ENCODE measurements at regions not wholly inside any gene's neighbourhood (a gene's known extent, or its start where the extent isn't known, plus 50 kb on each side); places are given as distances from the start of the nearest gene placed in this dataset.

DNA sequence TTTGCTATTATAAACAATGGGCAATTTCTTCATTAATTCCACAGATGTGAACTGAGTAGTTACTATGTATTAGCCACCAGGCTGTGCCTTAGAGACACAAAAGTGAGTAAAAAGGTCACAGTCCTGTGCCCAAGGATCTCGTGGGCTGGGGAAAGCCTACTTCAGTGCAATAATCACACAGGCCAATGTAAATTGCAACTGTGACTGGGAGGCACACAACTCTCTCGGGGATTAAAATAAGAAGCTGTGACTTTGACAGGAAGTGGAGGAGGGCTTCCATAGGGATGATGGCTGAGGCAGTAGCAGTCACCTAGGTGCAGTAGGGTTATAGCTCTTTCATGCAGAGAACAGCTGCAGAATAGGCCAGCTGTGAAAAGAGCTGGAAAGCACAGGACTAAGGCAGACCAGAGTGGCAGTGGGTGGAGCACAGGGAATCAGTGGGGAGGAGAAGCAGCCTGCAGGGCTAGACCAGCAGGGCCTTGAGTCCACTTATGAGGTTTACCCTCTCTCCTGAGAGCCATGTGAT lies 121.9 kb downstream of the MAB21L3 start:
- DNase-seq (ENCODE audit: low read depth): no peak
- peaks cover 8% of the 10 kb centered on the region for H3K27me3 ChIP-seq (replicated peaks; ENCODE audit: control insufficient read depth, insufficient read depth, low read length)
- H3K36me3 ChIP-seq (ENCODE audit: control insufficient read depth, insufficient read depth, low read length, severe bottlenecking): no peaks in the 10 kb centered on the region
- peaks cover 16% of the 10 kb centered on the region for H3K4me1 ChIP-seq (ENCODE audit: control insufficient read depth, insufficient read depth, low read length)
- H3K9me3 ChIP-seq (ENCODE audit: control insufficient read depth, low read length): no peaks in the 10 kb centered on the region
- no peak overlapping the region for H3K9ac ChIP-seq (ENCODE audit: low read length)
- no peak overlapping the region for H3K4me3 ChIP-seq (ENCODE audit: low read length)

- Histone ChIP-seq H3K9me3 (ENCODE audit: control insufficient read depth, low read length) (no peaks in the 10 kb centered on the region), H3K4me1 (ENCODE audit: control insufficient read depth, insufficient read depth, low read length) (peaks cover 16% of the 10 kb centered on the region), H3K9ac (ENCODE audit: low read length) (no peak overlapping the region), H3K4me3 (ENCODE audit: low read length) (no peak overlapping the region), H3K36me3 (ENCODE audit: control insufficient read depth, insufficient read depth, low read length, severe bottlenecking) (no peaks in the 10 kb centered on the region), H3K27me3 (replicated peaks; ENCODE audit: control insufficient read depth, insufficient read depth, low read length) (peaks cover 8% of the 10 kb centered on the region)
- DNase-seq (ENCODE audit: low read depth): no peak
Observed at GRCh38 chr1:116234429-116234828, 123.2 kb downstream of the MAB21L3 start.

GRCh38 chr1:116239916-116240315 lies 128.7 kb downstream of the MAB21L3 start:
- H3K4me1 ChIP-seq (ENCODE audit: control insufficient read depth, insufficient read depth, low read length): no peaks in the 10 kb centered on the region
- H3K36me3 ChIP-seq (ENCODE audit: control insufficient read depth, insufficient read depth, low read length, severe bottlenecking): no peaks in the 10 kb centered on the region
- no peaks in the 10 kb centered on the region for H3K9me3 ChIP-seq (ENCODE audit: control insufficient read depth, low read length)
- no peak for DNase-seq (ENCODE audit: low read depth)
- no peaks in the 10 kb centered on the region for H3K27me3 ChIP-seq (replicated peaks; ENCODE audit: control insufficient read depth, insufficient read depth, low read length)
- H3K9ac ChIP-seq (ENCODE audit: low read length): no peak overlapping the region
- H3K4me3 ChIP-seq (ENCODE audit: low read length): no peak overlapping the region

GRCh38 chr1:116242741-116243140 lies 130.3 kb upstream of the ATP1A1 start:
- DNase-seq (ENCODE audit: low read depth): no peak
- no peaks in the 10 kb centered on the region for H3K9me3 ChIP-seq (ENCODE audit: control insufficient read depth, low read length)
- H3K36me3 ChIP-seq (ENCODE audit: control insufficient read depth, insufficient read depth, low read length, severe bottlenecking): no peaks in the 10 kb centered on the region
- no peak overlapping the region for H3K9ac ChIP-seq (ENCODE audit: low read length)
- no peaks in the 10 kb centered on the region for H3K4me1 ChIP-seq (ENCODE audit: control insufficient read depth, insufficient read depth, low read length)
- peaks cover 6% of the 10 kb centered on the region for H3K27me3 ChIP-seq (replicated peaks; ENCODE audit: control insufficient read depth, insufficient read depth, low read length)
- no peak overlapping the region for H3K4me3 ChIP-seq (ENCODE audit: low read length)

- no peak for DNase-seq (ENCODE audit: low read depth)
Observed at GRCh38 chr1:116243333-116244054, 129.6 kb upstream of the ATP1A1 start.

DNA sequence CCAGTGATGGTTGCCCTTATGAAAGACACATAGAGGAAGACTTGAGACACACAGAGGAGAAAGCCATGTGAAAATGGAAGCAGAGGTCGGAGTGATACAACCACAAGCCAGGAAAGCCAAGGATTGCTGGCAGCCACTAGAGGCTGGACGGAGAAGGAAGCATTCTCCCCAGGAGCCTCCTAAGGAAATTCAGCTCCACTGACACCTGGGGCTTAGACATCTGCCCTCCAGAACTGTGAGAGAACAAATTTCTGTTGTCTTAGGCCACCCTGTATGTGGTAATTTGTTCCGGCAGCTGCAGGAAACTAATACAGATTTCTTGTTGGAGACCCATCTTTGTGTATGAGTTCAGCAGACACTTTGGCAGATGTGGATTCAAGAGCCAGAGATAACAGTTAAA lies 126.9 kb upstream of the ATP1A1 start:
- Histone ChIP-seq H3K9ac (ENCODE audit: low read length) (no peak overlapping the region), H3K36me3 (ENCODE audit: control insufficient read depth, insufficient read depth, low read length, severe bottlenecking) (no peaks in the 10 kb centered on the region), H3K4me3 (ENCODE audit: low read length) (no peak overlapping the region), H3K4me1 (ENCODE audit: control insufficient read depth, insufficient read depth, low read length) (no peaks in the 10 kb centered on the region), H3K9me3 (ENCODE audit: control insufficient read depth, low read length) (no peaks in the 10 kb centered on the region), H3K27me3 (replicated peaks; ENCODE audit: control insufficient read depth, insufficient read depth, low read length) (peaks cover 6% of the 10 kb centered on the region)
- DNase-seq (ENCODE audit: low read depth): no peak

More at GRCh38 chr1:116243333-116244054, 129.6 kb upstream of the ATP1A1 start:
- Histone ChIP-seq H3K9me3 (ENCODE audit: control insufficient read depth, low read length) (no peaks in the 10 kb centered on the region), H3K9ac (ENCODE audit: low read length) (no peak overlapping the region), H3K36me3 (ENCODE audit: control insufficient read depth, insufficient read depth, low read length, severe bottlenecking) (no peaks in the 10 kb centered on the region), H3K27me3 (replicated peaks; ENCODE audit: control insufficient read depth, insufficient read depth, low read length) (peaks cover 6% of the 10 kb centered on the region), H3K4me3 (ENCODE audit: low read length) (no peak overlapping the region), H3K4me1 (ENCODE audit: control insufficient read depth, insufficient read depth, low read length) (no peaks in the 10 kb centered on the region)

GRCh38 chr1:116252271-116252670 lies 120.8 kb upstream of the ATP1A1 start:
- no peak overlapping the region for H3K4me3 ChIP-seq (ENCODE audit: low read length)
- peaks cover 2% of the 10 kb centered on the region for H3K27me3 ChIP-seq (replicated peaks; ENCODE audit: control insufficient read depth, insufficient read depth, low read length)
- DNase-seq (ENCODE audit: low read depth): no peak
- no peaks in the 10 kb centered on the region for H3K9me3 ChIP-seq (ENCODE audit: control insufficient read depth, low read length)
- H3K4me1 ChIP-seq (ENCODE audit: control insufficient read depth, insufficient read depth, low read length): no peaks in the 10 kb centered on the region
- no peaks in the 10 kb centered on the region for H3K36me3 ChIP-seq (ENCODE audit: control insufficient read depth, insufficient read depth, low read length, severe bottlenecking)
- no peak overlapping the region for H3K9ac ChIP-seq (ENCODE audit: low read length)

DNA sequence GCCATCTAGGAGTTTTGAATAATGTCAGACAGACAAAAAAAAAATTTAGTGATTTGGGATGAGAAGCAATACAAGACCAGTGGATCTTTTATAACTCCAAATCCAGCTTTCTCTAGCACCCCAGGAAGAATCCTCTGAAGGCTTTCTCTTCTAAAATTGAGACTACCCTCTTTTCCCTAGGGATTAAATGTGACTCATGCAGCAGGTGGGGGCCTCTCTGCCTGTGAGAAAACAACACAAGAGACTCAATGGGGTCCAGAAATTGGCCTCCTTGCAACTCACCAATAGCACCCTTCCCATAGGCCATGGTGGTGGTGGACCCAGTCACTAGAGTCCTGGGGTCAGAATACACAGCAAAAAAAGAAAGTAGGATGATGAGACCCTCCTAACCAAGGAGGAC lies 120.3 kb upstream of the ATP1A1 start:
- H3K27me3 ChIP-seq (replicated peaks; ENCODE audit: control insufficient read depth, insufficient read depth, low read length): no peaks in the 10 kb centered on the region
- no peaks in the 10 kb centered on the region for H3K4me1 ChIP-seq (ENCODE audit: control insufficient read depth, insufficient read depth, low read length)
- no peaks in the 10 kb centered on the region for H3K36me3 ChIP-seq (ENCODE audit: control insufficient read depth, insufficient read depth, low read length, severe bottlenecking)
- H3K4me3 ChIP-seq (ENCODE audit: low read length): no peak overlapping the region
- H3K9ac ChIP-seq (ENCODE audit: low read length): no peak overlapping the region
- DNase-seq (ENCODE audit: low read depth): no peak
- no peaks in the 10 kb centered on the region for H3K9me3 ChIP-seq (ENCODE audit: control insufficient read depth, low read length)

GRCh38 chr1:116253566-116254382 lies 119.3 kb upstream of the ATP1A1 start:
- H3K27me3 ChIP-seq (replicated peaks; ENCODE audit: control insufficient read depth, insufficient read depth, low read length): no peaks in the 10 kb centered on the region
- no peaks in the 10 kb centered on the region for H3K4me1 ChIP-seq (ENCODE audit: control insufficient read depth, insufficient read depth, low read length)
- no peak for DNase-seq (ENCODE audit: low read depth)
- H3K36me3 ChIP-seq (ENCODE audit: control insufficient read depth, insufficient read depth, low read length, severe bottlenecking): no peaks in the 10 kb centered on the region
- no peak overlapping the region for H3K4me3 ChIP-seq (ENCODE audit: low read length)
- H3K9me3 ChIP-seq (ENCODE audit: control insufficient read depth, low read length): no peaks in the 10 kb centered on the region
- H3K9ac ChIP-seq (ENCODE audit: low read length): no peak overlapping the region

GRCh38 chr1:116254776-116255175 lies 118.3 kb upstream of the ATP1A1 start:
- no peak overlapping the region for H3K9ac ChIP-seq (ENCODE audit: low read length)
- no peak for DNase-seq (ENCODE audit: low read depth)
- no peaks in the 10 kb centered on the region for H3K4me1 ChIP-seq (ENCODE audit: control insufficient read depth, insufficient read depth, low read length)
- no peak overlapping the region for H3K4me3 ChIP-seq (ENCODE audit: low read length)
- H3K36me3 ChIP-seq (ENCODE audit: control insufficient read depth, insufficient read depth, low read length, severe bottlenecking): no peaks in the 10 kb centered on the region
- no peaks in the 10 kb centered on the region for H3K27me3 ChIP-seq (replicated peaks; ENCODE audit: control insufficient read depth, insufficient read depth, low read length)
- no peaks in the 10 kb centered on the region for H3K9me3 ChIP-seq (ENCODE audit: control insufficient read depth, low read length)

DNA sequence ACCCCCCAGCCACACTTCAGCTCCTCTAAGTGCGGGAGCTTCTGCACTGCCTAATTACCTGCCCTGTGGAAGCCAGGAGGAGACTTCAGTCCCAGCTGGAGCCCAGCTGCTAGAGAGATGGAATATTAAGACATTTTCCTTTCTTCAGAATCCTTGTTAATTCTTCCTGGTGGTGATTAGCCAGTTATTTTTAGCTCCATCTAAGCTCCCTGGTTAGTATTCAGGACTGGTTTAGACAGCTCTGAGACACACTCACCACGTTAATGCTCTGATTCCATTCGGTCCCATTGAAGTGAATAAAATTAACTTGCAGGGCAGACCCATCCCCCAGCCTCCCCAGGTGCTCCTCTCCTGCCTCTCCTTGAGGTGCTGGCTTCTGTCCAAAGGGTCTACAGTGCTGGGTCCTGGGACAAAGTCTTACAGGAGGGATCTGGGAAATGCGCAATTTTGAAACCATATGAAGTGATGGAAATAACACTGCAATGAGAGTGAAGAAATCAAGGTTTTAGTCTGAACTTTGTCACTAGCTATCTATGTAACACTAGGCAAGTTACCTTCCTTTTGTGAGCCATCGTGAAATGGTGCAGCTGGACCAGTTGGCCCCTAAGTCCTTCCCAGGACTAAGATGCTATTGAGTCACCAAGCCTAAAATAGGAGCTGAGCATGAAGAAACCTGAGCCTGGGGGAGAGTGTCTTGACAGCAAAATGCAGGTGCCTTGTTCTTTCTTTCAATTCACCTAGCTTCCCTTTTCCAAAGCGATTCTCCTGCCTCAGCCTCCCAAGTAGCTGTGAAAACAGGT lies 117.4 kb upstream of the ATP1A1 start:
- no peak overlapping the region for H3K4me3 ChIP-seq (ENCODE audit: low read length)
- H3K9ac ChIP-seq (ENCODE audit: low read length): no peak overlapping the region
- H3K9me3 ChIP-seq (ENCODE audit: control insufficient read depth, low read length): no peaks in the 10 kb centered on the region
- H3K36me3 ChIP-seq (ENCODE audit: control insufficient read depth, insufficient read depth, low read length, severe bottlenecking): no peaks in the 10 kb centered on the region
- no peaks in the 10 kb centered on the region for H3K27me3 ChIP-seq (replicated peaks; ENCODE audit: control insufficient read depth, insufficient read depth, low read length)
- no peak for DNase-seq (ENCODE audit: low read depth)
- H3K4me1 ChIP-seq (ENCODE audit: control insufficient read depth, insufficient read depth, low read length): no peaks in the 10 kb centered on the region

Measured in adipocyte (in vitro differentiated cells).